K562 (cell line): ENCODE measurements at regions not wholly inside any gene's neighbourhood (a gene's known extent, or its start where the extent isn't known, plus 50 kb on each side); places are given as distances from the start of the nearest gene placed in this dataset.

Source experiments
- CEBPG ChIP-seq, 3 experiments: fragments of 200-800 bp in 1 of 3; sonication (Bioruptor generic) in 1 of 3; sonication (generic) in 1 of 3; formaldehyde crosslinking in 1 of 3; IDR thresholded peaks in 2 of 3; conservative IDR thresholded peaks in 1 of 3; 2 replicates each; pipeline versions ENCODE4 v1.6.1 to v1.8.0; 2016 to 2022; ENCODE audit warnings: missing compliant biosample characterization in 2 of 3, missing genetic modification characterization in 2 of 3, mild to moderate bottlenecking in 1 of 3, missing genetic modification reagents in 1 of 3
- CREB1 ChIP-seq, 2 experiments: sonication (generic) in 1 of 2; formaldehyde crosslinking in 1 of 2; IDR thresholded peaks; 2 replicates each; pipeline versions ENCODE4 v1.6.1 to v1.8.0; 2012 to 2022; ENCODE audit warnings: inconsistent platforms in 1 of 2, mild to moderate bottlenecking in 1 of 2, missing genetic modification reagents in 1 of 2, moderate library complexity in 1 of 2
- FOXK2 ChIP-seq, 2 experiments: fragments of 450-650 bp; IDR thresholded peaks in 1 of 2; conservative IDR thresholded peaks in 1 of 2; 2 replicates each; pipeline ENCODE4 v1.6.1; 2016; ENCODE audit warnings: low read depth in 2 of 2, mild to moderate bottlenecking in 1 of 2
- HNRNPL ChIP-seq: fragments of 200-400 bp; formaldehyde crosslinking; IDR thresholded peaks from 2 replicates; pipeline ENCODE4 v1.6.1; 2017; ENCODE audit warnings: low read depth, mild to moderate bottlenecking, low read length
- JUN ChIP-seq, 2 experiments: sonication (generic) in 1 of 2; formaldehyde crosslinking in 1 of 2; IDR thresholded peaks; 2 replicates each; pipeline versions ENCODE4 v1.6.1 to v1.8.0; 2012 to 2022; ENCODE audit warnings: borderline replicate concordance in 2 of 2, mild to moderate bottlenecking in 2 of 2, improper control_type of control experiment in 1 of 2, low read depth in 1 of 2, low read length in 1 of 2, missing genetic modification reagents in 1 of 2
- ZC3H8 ChIP-seq: fragments of 450-650 bp; IDR thresholded peaks from 2 replicates; pipeline ENCODE4 v1.6.1; 2017
- TF ChIP-seq, protein P1 (sequence below), 3 experiments: IDR thresholded peaks in 2 of 3; conservative IDR thresholded peaks in 1 of 3; 2 replicates each; pipeline ENCODE4 v1.5.1; 2011 to 2012; ENCODE audit warnings: low read length in 3 of 3, mild to moderate bottlenecking in 3 of 3, control low read depth in 2 of 3, improper control_type of control experiment in 1 of 3, inconsistent platforms in 1 of 3, low read depth in 1 of 3, mixed read lengths in 1 of 3, moderate library complexity in 1 of 3; ENCODE audit not compliant: insufficient read depth in 2 of 3

DNA sequence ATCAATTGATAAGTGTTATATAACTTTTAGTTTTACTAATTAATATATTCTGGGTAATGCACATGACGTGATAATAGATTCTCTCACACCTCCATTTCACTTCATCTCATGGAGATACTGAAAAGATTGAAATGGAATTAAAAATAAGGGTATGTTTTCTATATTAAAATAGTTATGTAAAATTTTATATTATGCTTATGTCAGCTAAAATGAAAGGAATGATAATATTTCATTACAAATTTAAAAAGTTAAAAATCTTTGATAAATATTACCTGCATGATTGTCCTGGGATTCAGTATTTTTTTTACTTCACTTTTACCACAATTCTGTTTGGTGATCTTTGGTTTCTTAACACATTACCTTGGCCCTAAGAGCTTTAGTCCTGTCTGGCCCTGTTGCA is 823.8 kb upstream of the NRXN1 start:
- TF ChIP-seq CEBPG (CRISPR knock-in tag; IDR thresholded peaks at IDR 0.05) = no peak
- TF ChIP-seq CEBPG (tag; conservative IDR thresholded peaks at IDR 0.05 in 1 of 2, IDR thresholded peaks at IDR 0.05 in 1 of 2) = no peak
- TF ChIP-seq HNRNPL = no peak
- TF ChIP-seq JUN (IDR thresholded peaks at IDR 0.05; ENCODE audit: borderline replicate concordance, low read depth, low read length) = no peak
- no peak for TF ChIP-seq JUN (CRISPR knock-in tag; IDR thresholded peaks at IDR 0.05; ENCODE audit: borderline replicate concordance)
- TF ChIP-seq, protein P1, sequence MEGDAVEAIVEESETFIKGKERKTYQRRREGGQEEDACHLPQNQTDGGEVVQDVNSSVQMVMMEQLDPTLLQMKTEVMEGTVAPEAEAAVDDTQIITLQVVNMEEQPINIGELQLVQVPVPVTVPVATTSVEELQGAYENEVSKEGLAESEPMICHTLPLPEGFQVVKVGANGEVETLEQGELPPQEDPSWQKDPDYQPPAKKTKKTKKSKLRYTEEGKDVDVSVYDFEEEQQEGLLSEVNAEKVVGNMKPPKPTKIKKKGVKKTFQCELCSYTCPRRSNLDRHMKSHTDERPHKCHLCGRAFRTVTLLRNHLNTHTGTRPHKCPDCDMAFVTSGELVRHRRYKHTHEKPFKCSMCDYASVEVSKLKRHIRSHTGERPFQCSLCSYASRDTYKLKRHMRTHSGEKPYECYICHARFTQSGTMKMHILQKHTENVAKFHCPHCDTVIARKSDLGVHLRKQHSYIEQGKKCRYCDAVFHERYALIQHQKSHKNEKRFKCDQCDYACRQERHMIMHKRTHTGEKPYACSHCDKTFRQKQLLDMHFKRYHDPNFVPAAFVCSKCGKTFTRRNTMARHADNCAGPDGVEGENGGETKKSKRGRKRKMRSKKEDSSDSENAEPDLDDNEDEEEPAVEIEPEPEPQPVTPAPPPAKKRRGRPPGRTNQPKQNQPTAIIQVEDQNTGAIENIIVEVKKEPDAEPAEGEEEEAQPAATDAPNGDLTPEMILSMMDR (IDR thresholded peaks at IDR 0.05 in 2 of 3, conservative IDR thresholded peaks at IDR 0.05 in 1 of 3; ENCODE audit: insufficient read depth in 2 of 3, low read depth in 1 of 3, low read length in 3 of 3) = no peak
- no peak for TF ChIP-seq FOXK2 (conservative IDR thresholded peaks at IDR 0.05 in 1 of 2, IDR thresholded peaks at IDR 0.05 in 1 of 2; ENCODE audit: low read depth in 2 of 2)
- TF ChIP-seq ZC3H8 = no peak
- TF ChIP-seq CREB1 (IDR thresholded peaks at IDR 0.05) = no peak
- TF ChIP-seq CREB1 (CRISPR knock-in tag; IDR thresholded peaks at IDR 0.05) = no peak
